Omental fat pad (tissue), 3 donors: ENCODE measurements at regions not wholly inside any gene's neighbourhood (a gene's known extent, or its start where the extent isn't known, plus 50 kb on each side); places are given as distances from the start of the nearest gene placed in this dataset.

ENCODE experiments used
- ATAC-seq: fragments of 150-250 bp; one replicate; pipeline ENCODE4 v1.9.1; 2016; ENCODE audit warnings: mild to moderate bottlenecking, moderate library complexity; ENCODE audit not compliant: low FRiP score
- DNase-seq: peaks from one replicate; pipeline ENCODE4 v3.0.0-alpha.2; 2019; ENCODE audit warnings: low spot score
- TF ChIP-seq, protein P1 (sequence below), 3 donors: fragments of 450-650 bp; IDR thresholded peaks; one replicate each; pipeline ENCODE4 v1.5.1; 2016 to 2017; ENCODE audit warnings: antibody characterized with exemption in 3 of 3, mild to moderate bottlenecking in 3 of 3, moderate library complexity in 2 of 3

- DNase-seq (no peak), ATAC-seq (no peak)
- TF ChIP-seq, protein P1, sequence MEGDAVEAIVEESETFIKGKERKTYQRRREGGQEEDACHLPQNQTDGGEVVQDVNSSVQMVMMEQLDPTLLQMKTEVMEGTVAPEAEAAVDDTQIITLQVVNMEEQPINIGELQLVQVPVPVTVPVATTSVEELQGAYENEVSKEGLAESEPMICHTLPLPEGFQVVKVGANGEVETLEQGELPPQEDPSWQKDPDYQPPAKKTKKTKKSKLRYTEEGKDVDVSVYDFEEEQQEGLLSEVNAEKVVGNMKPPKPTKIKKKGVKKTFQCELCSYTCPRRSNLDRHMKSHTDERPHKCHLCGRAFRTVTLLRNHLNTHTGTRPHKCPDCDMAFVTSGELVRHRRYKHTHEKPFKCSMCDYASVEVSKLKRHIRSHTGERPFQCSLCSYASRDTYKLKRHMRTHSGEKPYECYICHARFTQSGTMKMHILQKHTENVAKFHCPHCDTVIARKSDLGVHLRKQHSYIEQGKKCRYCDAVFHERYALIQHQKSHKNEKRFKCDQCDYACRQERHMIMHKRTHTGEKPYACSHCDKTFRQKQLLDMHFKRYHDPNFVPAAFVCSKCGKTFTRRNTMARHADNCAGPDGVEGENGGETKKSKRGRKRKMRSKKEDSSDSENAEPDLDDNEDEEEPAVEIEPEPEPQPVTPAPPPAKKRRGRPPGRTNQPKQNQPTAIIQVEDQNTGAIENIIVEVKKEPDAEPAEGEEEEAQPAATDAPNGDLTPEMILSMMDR (IDR thresholded peaks at IDR 0.05) = no peak
Observed at GRCh38 chr2:217105733-217106649, 246.1 kb upstream of the TNP1 start.

- no peak for DNase-seq
- ATAC-seq = no peak
- TF ChIP-seq, protein P1 (IDR thresholded peaks at IDR 0.05) = no peak
Observed at GRCh38 chr2:217103752-217104545, 244.1 kb upstream of the TNP1 start.

DNA sequence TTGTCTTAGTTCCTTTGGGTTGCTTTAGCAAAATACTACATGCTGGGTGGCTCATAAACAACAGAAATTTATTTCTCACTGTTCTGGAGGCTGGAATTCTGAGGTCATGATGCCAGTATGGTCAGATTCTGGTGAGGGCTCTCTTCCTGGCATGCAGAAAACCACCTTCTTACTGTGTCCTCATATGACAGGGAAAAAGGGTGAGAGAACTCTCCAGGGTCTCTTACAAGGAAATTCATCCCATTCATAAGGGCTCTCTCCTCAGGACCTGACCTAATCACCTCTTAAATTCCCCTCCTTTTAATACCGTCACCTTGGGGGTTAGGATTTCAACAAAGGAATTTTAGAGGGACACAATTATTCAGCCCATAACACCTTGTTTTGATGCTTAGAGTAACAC lies 243.1 kb upstream of the TNP1 start:
- DNase-seq = no peak
- TF ChIP-seq, protein P1 (IDR thresholded peaks at IDR 0.05) = no peak

DNA sequence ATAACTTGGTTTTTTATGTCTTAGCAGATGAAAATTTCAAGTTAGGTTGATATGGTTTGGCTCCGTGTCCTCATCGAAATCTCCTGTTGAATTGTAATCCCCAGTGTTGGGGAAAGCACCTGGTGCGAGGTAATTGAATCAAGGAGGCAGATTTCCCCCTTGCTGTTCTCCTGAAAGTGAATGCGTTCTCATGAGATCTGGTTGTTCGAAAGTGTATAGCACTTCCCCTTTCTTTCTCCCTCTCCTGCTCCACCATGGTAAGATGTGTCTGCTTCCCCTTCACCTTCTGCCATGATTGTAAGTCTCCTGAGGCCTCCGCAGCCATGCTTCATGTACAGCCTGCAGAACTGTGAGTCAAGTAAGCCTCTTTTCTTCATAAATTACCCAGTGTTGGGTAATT lies 242.1 kb upstream of the TNP1 start:
- TF ChIP-seq, protein P1 (IDR thresholded peaks at IDR 0.05) = no peak
- DNase-seq (no peak), ATAC-seq (no peak)

More for the DNA sequence above, 243.1 kb upstream of the TNP1 start:
- no peak for ATAC-seq

GRCh38 chr2:217099561-217099960 lies 239.7 kb upstream of the TNP1 start:
- DNase-seq (no peak), ATAC-seq (no peak)
- TF ChIP-seq, protein P1 (IDR thresholded peaks at IDR 0.05) = no peak

DNA sequence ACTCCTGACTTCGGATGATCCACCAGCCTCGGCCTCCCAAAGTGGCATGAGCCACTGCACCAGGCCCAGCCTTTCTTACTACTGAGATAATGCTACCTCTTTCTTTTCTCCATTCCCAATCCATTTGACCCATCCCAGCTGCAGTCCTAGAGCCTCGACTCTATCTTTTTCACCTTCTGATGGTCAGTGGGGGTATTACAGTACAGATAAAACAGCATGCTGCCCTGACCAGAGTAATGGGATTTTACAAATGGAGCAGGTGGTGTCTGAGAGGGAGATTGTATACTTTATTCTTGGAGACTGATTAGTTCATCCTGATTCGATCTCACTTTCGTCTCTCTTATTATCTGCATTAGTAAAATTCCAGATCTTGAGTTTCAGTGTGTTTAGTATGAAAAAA lies 238.6 kb upstream of the TNP1 start:
- DNase-seq (no peak), ATAC-seq (no peak)
- TF ChIP-seq, protein P1 (IDR thresholded peaks at IDR 0.05) = no peak
